Immature natural killer cell (primary cell): ENCODE measurements at regions not wholly inside any gene's neighbourhood (a gene's known extent, or its start where the extent isn't known, plus 50 kb on each side); places are given as distances from the start of the nearest gene placed in this dataset.
"Not testable (repeated sequence)": the region's sequence is repeated elsewhere in the genome, so short reads cannot be mapped to it uniquely, and the experiment has no call there.

Experiments used
- DNase-seq, 3 donors: peaks; one replicate each; pipeline ENCODE4 v3.0.0; 2022; ENCODE audit warnings: mixed read lengths in 1 of 3
- H3K27ac Mint-ChIP-seq, 6 donors: one replicate each; pipeline ENCODE4 v1.8.0; 2020; ENCODE audit warnings: mixed read lengths in 6 of 6, mild to moderate bottlenecking in 5 of 6, inconsistent platforms in 4 of 6, moderate library complexity in 3 of 6
- H3K27me3 Mint-ChIP-seq, 3 donors: one replicate each; pipeline ENCODE4 v1.8.0; 2020 to 2021; ENCODE audit warnings: low read depth in 3 of 3, mild to moderate bottlenecking in 3 of 3, mixed read lengths in 3 of 3, moderate library complexity in 3 of 3, inconsistent platforms in 1 of 3
- H3K36me3 Mint-ChIP-seq, 3 donors: one replicate each; pipeline ENCODE4 v1.8.0; 2020; ENCODE audit warnings: mixed read lengths in 3 of 3, inconsistent platforms in 2 of 3, mild to moderate bottlenecking in 2 of 3
- H3K4me1 Mint-ChIP-seq, 2 donors: one replicate each; pipeline ENCODE4 v1.8.0; 2020; ENCODE audit warnings: inconsistent platforms in 2 of 2, mild to moderate bottlenecking in 2 of 2, mixed read lengths in 2 of 2, moderate library complexity in 1 of 2
- H3K4me3 Mint-ChIP-seq, 5 donors: one replicate each; pipeline ENCODE4 v1.8.0; 2020; ENCODE audit warnings: mild to moderate bottlenecking in 5 of 5, mixed read lengths in 5 of 5, inconsistent platforms in 3 of 5, moderate library complexity in 3 of 5
- H3K9me3 Mint-ChIP-seq, 6 donors: one replicate each; pipeline ENCODE4 v1.8.0; 2020; ENCODE audit warnings: mild to moderate bottlenecking in 6 of 6, mixed read lengths in 6 of 6, inconsistent platforms in 4 of 6, moderate library complexity in 3 of 6

DNA sequence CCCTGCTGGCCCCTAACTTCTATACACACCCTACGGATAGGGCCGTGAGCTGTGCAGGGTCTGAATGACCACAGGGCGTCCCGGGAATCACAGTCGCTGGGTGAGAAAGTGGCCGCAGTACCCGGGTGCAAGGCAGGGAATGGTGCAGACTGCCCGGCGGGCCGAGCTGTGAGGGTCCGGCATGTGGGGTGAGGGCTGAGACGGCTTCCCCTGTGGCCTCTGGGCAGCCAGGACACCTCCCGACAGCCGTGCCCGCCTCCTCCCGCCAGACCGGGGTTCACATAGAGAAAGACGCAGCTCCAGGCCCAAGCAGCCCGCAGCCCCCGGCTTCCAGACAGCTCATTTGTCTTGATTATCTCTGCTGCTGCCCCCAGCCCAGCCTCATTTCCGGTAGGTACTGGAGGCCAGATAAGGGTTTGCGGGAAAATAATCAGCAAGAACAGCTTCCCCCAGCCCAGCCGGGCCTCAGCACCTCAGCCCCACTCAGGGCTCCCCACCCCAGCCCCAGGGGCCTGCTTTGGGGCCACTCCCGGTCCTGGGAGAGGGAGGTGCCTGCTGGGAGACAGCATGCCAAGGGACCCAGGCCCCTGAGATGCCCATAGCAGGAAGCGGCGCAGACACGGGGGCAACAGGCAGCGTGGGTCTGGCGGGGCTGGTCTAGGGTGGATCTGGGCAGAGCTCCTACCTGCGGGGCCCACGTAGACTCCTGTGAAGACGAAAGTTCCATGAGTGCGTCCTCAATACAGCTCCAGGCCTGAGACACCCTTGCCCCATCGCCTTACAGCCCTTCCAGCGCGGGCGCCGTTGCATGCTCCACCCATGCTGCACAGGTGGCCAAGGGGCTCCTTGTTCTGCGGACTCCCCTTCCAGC, 123.1 kb downstream of the BRD1 start:
- H3K9me3 Mint-ChIP-seq, result peaks cover 4 to 13% (median 10%) of the 10 kb centered on the region in 6 donors
- H3K4me1 Mint-ChIP-seq, result no peaks in the 10 kb centered on the region
- no peak overlapping the region for H3K4me3 Mint-ChIP-seq
- H3K36me3 Mint-ChIP-seq, result peaks cover 3 to 11% (median 5%) of the 10 kb centered on the region in 3 donors
- no peak overlapping the region for H3K27ac Mint-ChIP-seq
- peaks cover 16 to 29% (median 17%) of the 10 kb centered on the region in 3 donors for H3K27me3 Mint-ChIP-seq
- no peak for DNase-seq

DNA sequence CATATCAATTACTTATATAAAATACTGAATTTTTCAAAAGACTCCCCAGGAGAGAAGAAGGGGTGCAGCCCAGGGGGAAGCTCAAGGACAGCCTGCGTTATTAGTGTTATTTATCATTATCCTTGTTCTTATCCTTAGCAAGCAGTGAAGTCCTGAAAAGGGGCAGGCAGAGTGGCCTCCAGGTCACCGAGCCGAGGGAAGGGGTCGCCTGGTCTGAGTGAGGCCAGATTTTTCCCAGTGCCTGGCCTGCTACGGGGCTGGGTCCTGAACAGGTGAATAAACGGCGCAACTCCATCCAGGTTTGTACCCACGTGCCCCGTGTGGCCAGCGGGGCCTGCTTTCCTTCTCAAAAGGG, 123.7 kb downstream of the BRD1 start:
- peaks cover 15 to 23% (median 15%) of the 10 kb centered on the region in 3 donors for H3K27me3 Mint-ChIP-seq
- H3K27ac Mint-ChIP-seq, result no peak overlapping the region
- no peak overlapping the region for H3K4me3 Mint-ChIP-seq

DNA sequence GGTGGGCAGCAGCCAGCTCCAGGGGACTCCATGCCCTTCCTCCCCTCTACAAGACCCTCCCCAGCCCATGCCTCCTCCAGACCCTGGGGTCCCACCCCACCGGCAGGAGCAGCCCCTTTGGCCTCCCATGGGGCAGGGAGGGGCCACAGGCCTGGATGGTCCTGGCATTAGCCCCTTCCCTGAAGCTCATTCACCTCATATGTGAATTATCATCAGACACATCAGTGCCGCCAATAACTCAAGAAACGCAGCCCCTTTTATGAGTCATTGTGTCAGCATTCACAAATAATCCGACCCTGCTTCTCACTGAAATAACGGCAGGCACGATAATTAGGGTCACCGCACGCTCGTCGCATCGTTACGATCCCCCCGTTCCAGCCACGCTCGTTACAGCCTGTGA, 124.2 kb downstream of the BRD1 start:
- Mint-ChIP-seq H3K27ac (no peak overlapping the region), H3K4me3 (no peak overlapping the region), H3K36me3 (peaks cover 3 to 11% (median 5%) of the 10 kb centered on the region in 3 donors)

More for the DNA sequence above, 123.7 kb downstream of the BRD1 start:
- no peak for DNase-seq
- peaks cover 3 to 11% (median 5%) of the 10 kb centered on the region in 3 donors for H3K36me3 Mint-ChIP-seq
- H3K9me3 Mint-ChIP-seq, result peaks cover 4 to 13% (median 9%) of the 10 kb centered on the region in 6 donors
- H3K4me1 Mint-ChIP-seq, result no peaks in the 10 kb centered on the region

DNA sequence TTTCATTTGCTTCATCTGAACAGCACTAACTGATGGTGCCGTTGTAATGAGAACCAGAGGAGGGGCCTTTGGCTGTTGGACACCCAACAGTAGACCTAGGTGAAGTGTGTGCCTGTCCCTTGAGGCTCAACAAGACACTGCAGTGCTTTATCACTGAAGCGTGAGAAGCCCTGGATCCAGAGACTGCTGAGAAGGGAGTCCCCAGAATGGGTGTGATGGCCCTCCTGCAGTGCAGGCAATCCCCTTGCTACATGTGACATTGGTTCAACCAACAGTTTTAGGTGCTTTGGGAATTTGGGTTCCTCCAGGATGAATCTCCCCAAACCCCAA, 125.6 kb downstream of the BRD1 start:
- Mint-ChIP-seq H3K27me3 (peaks cover 11 to 14% (median 12%) of the 10 kb centered on the region in 3 donors), H3K36me3 (peaks cover 3 to 11% (median 5%) of the 10 kb centered on the region in 3 donors), H3K9me3 (peaks cover 4 to 15% (median 9%) of the 10 kb centered on the region in 6 donors), H3K4me1 (no peaks in the 10 kb centered on the region), H3K4me3 (no peak overlapping the region), H3K27ac (no peak overlapping the region)
- no peak for DNase-seq

More for the DNA sequence above, 124.2 kb downstream of the BRD1 start:
- Mint-ChIP-seq H3K4me1 (no peaks in the 10 kb centered on the region), H3K27me3 (peaks cover 11 to 19% (median 15%) of the 10 kb centered on the region in 3 donors), H3K9me3 (peaks cover 4 to 13% (median 9%) of the 10 kb centered on the region in 6 donors)
- no peak for DNase-seq

- H3K4me3 Mint-ChIP-seq, result no peak overlapping the region
- no peaks in the 10 kb centered on the region for H3K4me1 Mint-ChIP-seq
- peaks cover 4 to 18% (median 9%) of the 10 kb centered on the region in 6 donors for H3K9me3 Mint-ChIP-seq
- no peak for DNase-seq
- H3K27ac Mint-ChIP-seq, result no peak overlapping the region
- peaks cover 3 to 11% (median 5%) of the 10 kb centered on the region in 3 donors for H3K36me3 Mint-ChIP-seq
- H3K27me3 Mint-ChIP-seq, result peaks cover 11 to 14% (median 12%) of the 10 kb centered on the region in 3 donors
Observed at GRCh38 chr22:49701380-49702067, 126.1 kb downstream of the BRD1 start.

DNA sequence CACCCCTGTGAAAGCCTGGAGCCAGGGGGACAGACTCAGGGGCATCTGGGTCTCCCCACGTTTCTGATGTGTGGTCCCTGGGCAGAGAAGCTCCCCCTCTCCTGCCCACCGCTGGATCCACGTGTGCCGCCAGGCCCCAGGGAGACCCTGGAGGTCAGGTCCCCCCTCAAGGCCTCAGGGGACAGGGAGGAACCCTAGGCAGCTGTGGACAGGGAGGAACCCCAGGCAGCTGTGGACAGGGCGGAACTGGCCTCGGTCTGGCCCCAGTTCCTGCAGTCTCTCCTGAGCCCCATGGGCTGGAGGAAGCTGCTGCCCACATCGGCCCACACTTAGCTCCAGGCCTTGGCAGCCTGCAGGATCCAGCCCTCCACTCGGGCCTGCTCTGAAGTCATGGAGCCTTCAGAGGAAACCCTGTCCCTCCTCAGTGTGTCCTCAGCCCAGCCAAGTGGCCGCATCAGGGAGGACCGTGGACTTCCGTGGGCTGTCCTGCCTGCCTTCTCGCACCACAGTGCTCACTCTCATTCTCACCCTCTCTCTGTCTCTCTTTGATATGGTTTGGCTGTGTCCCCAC, 127.7 kb downstream of the BRD1 start:
- no peak overlapping the region for H3K4me3 Mint-ChIP-seq
- H3K4me1 Mint-ChIP-seq, result no peaks in the 10 kb centered on the region
- peaks cover 3 to 11% (median 5%) of the 10 kb centered on the region in 3 donors for H3K36me3 Mint-ChIP-seq
- DNase-seq, result no peak
- H3K27ac Mint-ChIP-seq, result no peak overlapping the region
- H3K27me3 Mint-ChIP-seq, result peaks cover 8% of the 10 kb centered on the region in 3 donors
- H3K9me3 Mint-ChIP-seq, result peaks cover 4 to 21% (median 10%) of the 10 kb centered on the region in 6 donors

- Mint-ChIP-seq H3K27ac (no peak overlapping the region), H3K4me3 (no peak overlapping the region), H3K36me3 (peaks cover 3 to 11% (median 5%) of the 10 kb centered on the region in 3 donors), H3K4me1 (no peaks in the 10 kb centered on the region), H3K27me3 (peaks cover 6 to 8% (median 8%) of the 10 kb centered on the region in 3 donors), H3K9me3 (peaks cover 4 to 21% (median 10%) of the 10 kb centered on the region in 6 donors)
- DNase-seq, result no peak
Observed at GRCh38 chr22:49699476-49699875, 128.2 kb downstream of the BRD1 start.

DNA sequence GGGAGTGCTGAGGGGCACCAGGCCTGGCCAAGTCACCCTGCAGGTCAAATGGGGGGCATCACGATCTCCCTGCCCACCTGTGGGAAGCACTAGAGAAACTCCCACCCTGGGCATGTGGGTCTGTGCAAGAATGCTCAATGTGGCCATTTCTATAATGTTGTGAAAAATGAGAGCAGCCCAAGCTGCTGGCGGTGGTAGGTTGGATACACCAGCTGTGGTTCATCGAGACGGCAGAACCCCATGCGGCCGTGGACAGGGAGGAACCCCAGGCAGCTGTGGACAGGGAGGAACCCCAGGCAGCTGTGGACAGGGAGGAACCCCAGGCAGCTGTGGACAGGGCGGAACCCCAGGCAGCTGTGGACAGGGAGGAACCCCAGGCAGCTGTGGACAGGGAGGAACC, 129.1 kb downstream of the BRD1 start:
- DNase-seq, H3K27me3 Mint-ChIP-seq, H3K4me3 Mint-ChIP-seq, H3K4me1 Mint-ChIP-seq, H3K27ac Mint-ChIP-seq: not testable (repeated sequence)
- Mint-ChIP-seq H3K36me3 (peaks cover 3 to 11% (median 5%) of the 10 kb centered on the region in 3 donors), H3K9me3 (peaks cover 4 to 21% (median 10%) of the 10 kb centered on the region in 6 donors)

- DNase-seq, result no peak
- Mint-ChIP-seq H3K9me3 (peaks cover 4 to 15% (median 7%) of the 10 kb centered on the region in 6 donors), H3K36me3 (peaks cover 3 to 8% (median 5%) of the 10 kb centered on the region in 3 donors), H3K27ac (no peak overlapping the region), H3K4me3 (no peak overlapping the region), H3K4me1 (no peaks in the 10 kb centered on the region), H3K27me3 (peaks cover 0 to 8% (median 1%) of the 10 kb centered on the region in 3 donors)
Observed at GRCh38 chr22:49697047-49697446, 130.6 kb downstream of the BRD1 start.

DNA sequence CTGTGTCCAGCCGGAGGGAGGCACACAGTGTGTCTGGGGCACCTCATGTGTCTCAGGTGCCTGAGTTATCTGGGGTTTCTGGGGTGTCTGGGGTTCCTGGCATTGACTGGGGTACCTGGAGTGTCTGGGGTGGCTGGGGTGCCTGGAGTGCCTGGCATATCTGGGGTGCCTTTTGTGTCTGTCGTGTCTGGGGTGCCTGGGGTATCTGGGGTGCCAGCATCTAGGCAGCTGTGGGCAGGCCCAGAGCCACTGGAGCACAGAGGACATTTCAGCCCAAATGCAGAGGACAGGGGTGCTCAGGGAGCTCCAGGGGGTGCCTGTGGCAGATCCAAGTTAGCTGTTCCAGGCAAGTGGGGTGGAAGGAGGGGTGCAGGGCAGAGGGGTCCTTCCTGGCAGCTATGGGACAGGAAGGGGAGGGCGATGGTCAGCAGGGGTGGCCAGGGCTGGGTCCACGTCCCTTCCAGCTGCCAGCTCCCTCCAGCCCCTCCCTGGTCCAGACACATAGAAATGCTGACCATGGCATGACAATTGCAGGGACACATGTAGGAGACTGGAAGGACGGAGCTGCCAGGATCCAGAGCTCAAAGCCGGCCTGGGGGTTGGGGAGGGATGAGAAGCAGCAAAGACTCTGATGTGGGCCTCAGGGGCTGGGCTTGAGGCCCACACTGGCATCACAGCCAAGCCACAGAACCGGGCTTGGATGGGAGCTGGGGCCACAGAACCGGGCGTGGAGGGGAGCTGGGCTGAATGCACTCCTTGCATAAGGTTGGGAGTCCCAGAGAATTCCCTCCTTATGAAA, 133.0 kb downstream of the BRD1 start:
- Mint-ChIP-seq H3K4me3 (no peak overlapping the region), H3K27ac (no peak overlapping the region), H3K9me3 (peaks cover 0 to 8% (median 1%) of the 10 kb centered on the region in 6 donors), H3K4me1 (no peaks in the 10 kb centered on the region), H3K36me3 (no peaks in the 10 kb centered on the region), H3K27me3 (peaks cover 0 to 3% (median 0%) of the 10 kb centered on the region in 3 donors)
- no peak for DNase-seq

DNA sequence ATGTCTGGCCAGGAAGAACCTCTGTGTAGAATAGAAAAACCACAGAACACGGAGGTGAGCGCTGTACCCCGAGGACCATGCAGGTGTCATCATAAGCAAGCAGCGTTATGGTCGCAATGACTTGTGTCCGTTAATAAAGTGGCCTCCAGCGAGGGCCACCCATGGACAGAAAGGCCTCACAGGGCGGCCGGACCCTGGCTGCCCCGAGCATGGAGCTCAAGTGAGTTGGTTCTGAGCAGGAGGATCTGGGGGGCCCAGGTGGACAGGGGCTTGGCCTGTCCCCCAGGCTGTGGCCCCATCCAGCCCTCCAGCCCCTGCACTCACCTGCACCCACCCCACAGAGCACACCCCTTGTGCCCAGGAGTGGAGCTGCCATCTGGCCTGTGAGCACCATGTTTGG, 133.8 kb downstream of the BRD1 start:
- no peaks in the 10 kb centered on the region for H3K4me1 Mint-ChIP-seq
- H3K27ac Mint-ChIP-seq, result no peak overlapping the region
- no peak overlapping the region for H3K4me3 Mint-ChIP-seq
- H3K9me3 Mint-ChIP-seq, result peaks cover 0 to 8% (median 1%) of the 10 kb centered on the region in 6 donors
- H3K27me3 Mint-ChIP-seq, result peaks cover 0 to 3% (median 0%) of the 10 kb centered on the region in 3 donors
- H3K36me3 Mint-ChIP-seq, result no peaks in the 10 kb centered on the region
- no peak for DNase-seq

- H3K27me3 Mint-ChIP-seq, result peaks cover 0 to 3% (median 0%) of the 10 kb centered on the region in 3 donors
- H3K4me1 Mint-ChIP-seq, result no peaks in the 10 kb centered on the region
- no peak overlapping the region for H3K4me3 Mint-ChIP-seq
- no peaks in the 10 kb centered on the region for H3K36me3 Mint-ChIP-seq
- DNase-seq, result no peak
- no peak overlapping the region for H3K27ac Mint-ChIP-seq
- peaks cover 0 to 8% (median 1%) of the 10 kb centered on the region in 6 donors for H3K9me3 Mint-ChIP-seq
Observed at GRCh38 chr22:49693416-49693815, 134.3 kb downstream of the BRD1 start.

DNA sequence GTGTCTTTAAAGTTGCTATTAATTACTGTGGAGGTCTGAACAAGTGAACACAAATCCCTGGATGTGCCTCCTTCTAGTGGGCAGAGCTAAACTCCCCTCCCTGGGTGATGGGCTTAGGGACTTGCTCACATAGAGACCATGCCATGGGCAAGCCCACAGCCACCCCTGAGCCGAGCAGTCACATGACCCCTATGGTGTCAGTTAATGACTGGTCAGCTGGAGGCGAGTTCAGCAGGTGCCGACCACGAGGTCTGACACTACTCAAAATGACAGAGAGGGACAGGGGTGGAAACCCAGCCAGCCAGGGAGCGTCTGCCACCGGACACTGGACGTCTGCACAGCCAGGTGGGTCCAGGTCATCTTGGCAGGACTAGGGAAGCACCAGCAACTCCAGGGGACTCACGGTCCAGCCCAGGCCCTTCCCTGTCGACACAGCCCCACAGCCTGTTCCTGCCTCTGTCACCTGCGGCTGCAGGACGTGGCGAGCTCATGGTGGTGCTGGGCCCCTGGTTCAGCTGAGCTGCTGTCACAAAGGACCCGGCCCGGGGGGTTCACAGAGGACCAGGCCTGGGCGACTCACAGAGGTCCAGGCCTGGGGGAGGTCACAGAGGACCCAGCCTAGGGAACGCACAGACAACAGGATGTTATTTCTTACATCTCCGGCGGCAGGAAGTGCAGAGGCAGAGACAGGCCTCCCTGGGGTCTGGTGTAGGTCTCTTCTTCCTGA, 135.0 kb downstream of the BRD1 start:
- no peak overlapping the region for H3K4me3 Mint-ChIP-seq
- H3K9me3 Mint-ChIP-seq, result peaks cover 0 to 8% (median 1%) of the 10 kb centered on the region in 6 donors
- H3K4me1 Mint-ChIP-seq, result no peaks in the 10 kb centered on the region
- H3K27me3 Mint-ChIP-seq, result peaks cover 0 to 3% (median 0%) of the 10 kb centered on the region in 3 donors
- DNase-seq, result no peak
- no peaks in the 10 kb centered on the region for H3K36me3 Mint-ChIP-seq
- H3K27ac Mint-ChIP-seq, result no peak overlapping the region
